HEK293 (cell line): ENCODE measurements at regions not wholly inside any gene's neighbourhood (a gene's known extent, or its start where the extent isn't known, plus 50 kb on each side); places are given as distances from the start of the nearest gene placed in this dataset.
A peak's percentile ranks its signal among the peaks of the same experiment; 100 is the strongest.

Experiments
- CTCF ChIA-PET: fragments of 350-600 bp; formaldehyde crosslinking; extraction: SDS; loops from one replicate; lab custom pipeline; 2021; ENCODE audit warnings: antibody characterized with exemption; lab: Yijun Ruan, JAX
- POLR2A ChIA-PET: fragments of 300-600 bp; formaldehyde crosslinking; extraction: SDS; loops from one replicate; lab custom pipeline; 2020; ENCODE audit warnings: antibody characterized with exemption, inconsistent platforms; lab: Yijun Ruan, JAX
- H3K27ac ChIP-seq: fragments of 200-500 bp; sonication (Bioruptor generic); 2 replicates; pipeline ENCODE4 v1.5.1; 2014; ENCODE audit warnings: low read depth, low read length, control low read depth, inconsistent platforms; ENCODE audit errors: extremely low read depth
- H3K36me3 ChIP-seq, 2 experiments: fragments of 200-500 bp in 1 of 2; sonication (Bioruptor generic) in 1 of 2; 1 replicate in 1 of 2; 2 replicates in 1 of 2; pipeline ENCODE4 v1.5.1; 2014 to 2017; ENCODE audit warnings: inconsistent platforms in 2 of 2, low read length in 2 of 2; ENCODE audit not compliant: control insufficient read depth in 2 of 2, insufficient read depth in 1 of 2
- H3K4me1 ChIP-seq: fragments of 200-500 bp; sonication (Bioruptor generic); 2 replicates; pipeline ENCODE4 v1.5.1; 2014; ENCODE audit warnings: mild to moderate bottlenecking, low read length, inconsistent platforms; ENCODE audit not compliant: control insufficient read depth, insufficient read depth
- H3K4me3 ChIP-seq: 2 replicates; pipeline ENCODE4 v1.5.1; 2011; ENCODE audit warnings: low read depth, mild to moderate bottlenecking, control low read depth, low read length, moderate library complexity
- H3K9me3 ChIP-seq: fragments of 200-500 bp; sonication (Bioruptor generic); 2 replicates; pipeline ENCODE4 v1.5.1; 2014; ENCODE audit warnings: low read depth, low read length, inconsistent platforms; ENCODE audit not compliant: control insufficient read depth, insufficient read depth
- IKZF3 ChIP-seq: fragments of 450-650 bp; IDR thresholded peaks from 2 replicates; pipeline ENCODE4 v1.5.0; 2018; ENCODE audit warnings: missing biosample characterization, mild to moderate bottlenecking, missing genetic modification characterization, moderate library complexity
- KLF7 ChIP-seq: fragments of 450-650 bp; formaldehyde crosslinking; IDR thresholded peaks from 2 replicates; pipeline ENCODE4 v1.5.1; 2016; ENCODE audit warnings: missing biosample characterization, missing genetic modification characterization, borderline replicate concordance
- REPIN1 ChIP-seq: fragments of 450-650 bp; formaldehyde crosslinking; IDR thresholded peaks from 2 replicates; pipeline ENCODE4 v1.5.1; 2017; ENCODE audit warnings: missing biosample characterization, missing genetic modification characterization, low read depth
- SCRT2 ChIP-seq: fragments of 450-650 bp; formaldehyde crosslinking; IDR thresholded peaks from 2 replicates; pipeline ENCODE4 v1.5.1; 2016; ENCODE audit warnings: missing biosample characterization, missing genetic modification characterization
- ZIC2 ChIP-seq: fragments of 450-650 bp; formaldehyde crosslinking; IDR thresholded peaks from 2 replicates; pipeline ENCODE4 v1.5.1; 2016; ENCODE audit warnings: missing biosample characterization, missing genetic modification characterization
- ZNF114 ChIP-seq: fragments of 450-650 bp; formaldehyde crosslinking; IDR thresholded peaks from 2 replicates; pipeline ENCODE4 v1.5.0; 2017; ENCODE audit warnings: missing biosample characterization, missing genetic modification characterization
- ZNF121 ChIP-seq: fragments of 450-650 bp; formaldehyde crosslinking; IDR thresholded peaks from 2 replicates; pipeline ENCODE4 v1.5.1; 2016; ENCODE audit warnings: missing biosample characterization, missing genetic modification characterization
- ZNF18 ChIP-seq: fragments of 450-650 bp; formaldehyde crosslinking; IDR thresholded peaks from 2 replicates; pipeline ENCODE4 v1.5.1; 2016; ENCODE audit warnings: missing biosample characterization, missing genetic modification characterization
- ZNF23 ChIP-seq: fragments of 450-650 bp; formaldehyde crosslinking; IDR thresholded peaks from 2 replicates; pipeline ENCODE4 v1.5.1; 2016; ENCODE audit warnings: missing biosample characterization, missing genetic modification characterization, borderline replicate concordance
- ZNF280C ChIP-seq: fragments of 450-650 bp; formaldehyde crosslinking; IDR thresholded peaks from 2 replicates; pipeline ENCODE4 v1.5.1; 2016; ENCODE audit warnings: missing biosample characterization, missing genetic modification characterization
- ZNF560 ChIP-seq: fragments of 450-650 bp; formaldehyde crosslinking; IDR thresholded peaks from 2 replicates; pipeline ENCODE4 v1.5.1; 2017; ENCODE audit warnings: missing biosample characterization, missing genetic modification characterization, borderline replicate concordance
- ZNF626 ChIP-seq: fragments of 450-650 bp; sonication (Bioruptor Pico); formaldehyde crosslinking; IDR thresholded peaks from 2 replicates; pipeline ENCODE4 v1.5.1; 2018; ENCODE audit warnings: missing biosample characterization, missing genetic modification characterization, inconsistent platforms
- TF ChIP-seq, protein P1 (sequence below): fragments of 450-650 bp; formaldehyde crosslinking; IDR thresholded peaks from 2 replicates; pipeline ENCODE4 v1.5.1; 2016; ENCODE audit warnings: missing biosample characterization, missing genetic modification characterization
- TF ChIP-seq, protein P2 (sequence below): fragments of 450-650 bp; formaldehyde crosslinking; IDR thresholded peaks from 2 replicates; pipeline ENCODE4 v1.5.1; 2016; ENCODE audit warnings: missing biosample characterization, missing genetic modification characterization

- no peak for TF ChIP-seq ZNF626 (tag by site-specific recombination)
- TF ChIP-seq ZNF560 (tag by site-specific recombination), result no peak
- TF ChIP-seq IKZF3 (tag by site-specific recombination), result no peak
- no peak for TF ChIP-seq ZNF23 (tag by site-specific recombination)
- no peak for TF ChIP-seq KLF7 (tag by site-specific recombination)
- TF ChIP-seq, protein P1, sequence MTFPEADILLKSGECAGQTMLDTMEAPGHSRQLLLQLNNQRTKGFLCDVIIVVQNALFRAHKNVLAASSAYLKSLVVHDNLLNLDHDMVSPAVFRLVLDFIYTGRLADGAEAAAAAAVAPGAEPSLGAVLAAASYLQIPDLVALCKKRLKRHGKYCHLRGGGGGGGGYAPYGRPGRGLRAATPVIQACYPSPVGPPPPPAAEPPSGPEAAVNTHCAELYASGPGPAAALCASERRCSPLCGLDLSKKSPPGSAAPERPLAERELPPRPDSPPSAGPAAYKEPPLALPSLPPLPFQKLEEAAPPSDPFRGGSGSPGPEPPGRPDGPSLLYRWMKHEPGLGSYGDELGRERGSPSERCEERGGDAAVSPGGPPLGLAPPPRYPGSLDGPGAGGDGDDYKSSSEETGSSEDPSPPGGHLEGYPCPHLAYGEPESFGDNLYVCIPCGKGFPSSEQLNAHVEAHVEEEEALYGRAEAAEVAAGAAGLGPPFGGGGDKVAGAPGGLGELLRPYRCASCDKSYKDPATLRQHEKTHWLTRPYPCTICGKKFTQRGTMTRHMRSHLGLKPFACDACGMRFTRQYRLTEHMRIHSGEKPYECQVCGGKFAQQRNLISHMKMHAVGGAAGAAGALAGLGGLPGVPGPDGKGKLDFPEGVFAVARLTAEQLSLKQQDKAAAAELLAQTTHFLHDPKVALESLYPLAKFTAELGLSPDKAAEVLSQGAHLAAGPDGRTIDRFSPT, result no peak
- TF ChIP-seq SCRT2 (tag by site-specific recombination), result no peak
Measured at GRCh38 chr1:47547753-47548573, 110.1 kb downstream of the FOXD2 start (continued).

DNA sequence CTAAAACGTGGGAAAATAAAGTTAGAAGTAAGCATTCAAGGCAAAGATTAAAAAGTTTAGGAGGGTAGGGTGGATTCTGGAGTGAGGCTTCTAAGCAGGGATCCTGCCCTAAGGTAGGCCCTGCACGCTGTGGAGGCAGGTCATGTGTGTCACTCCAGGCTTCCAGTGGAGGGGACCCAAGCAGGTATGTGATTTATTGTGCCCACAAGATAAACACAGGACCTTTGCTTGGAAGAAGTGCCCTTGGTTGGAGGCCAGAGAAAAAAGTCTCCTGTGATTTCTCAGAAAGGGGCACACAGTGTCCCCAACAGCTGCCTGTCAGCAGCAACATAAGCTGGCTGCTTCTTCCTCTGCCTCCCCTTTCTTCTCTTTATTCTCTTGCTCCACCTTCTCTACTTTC lies 110.8 kb downstream of the FOXD2 start:
- ChIA-PET CTCF (interaction anchor here (2.1 kb wide), 1 partner anchor 113 kb away, joined by 5 read pairs; no protein-coding TSS in a partner anchor), POLR2A (interaction anchor here (1.4 kb wide), 1 partner anchor 21 kb away, joined by 3 read pairs; no protein-coding TSS in a partner anchor)
- no peaks in the 10 kb centered on the region for H3K9me3 ChIP-seq
- no peak for TF ChIP-seq ZNF114 (tag by site-specific recombination)
- no peak for TF ChIP-seq ZNF280C (tag by site-specific recombination)
- TF ChIP-seq ZIC2, result 0 out of 2 replicates have a peak, but pooled peaks have one; percentile 36
- TF ChIP-seq ZNF18, result no peak
- peaks cover 7% of the 10 kb centered on the region for H3K4me1 ChIP-seq
- no peaks in the 10 kb centered on the region for H3K36me3 ChIP-seq
- H3K27ac ChIP-seq, result no peak overlapping the region
- no peak overlapping the region for H3K4me3 ChIP-seq

DNA sequence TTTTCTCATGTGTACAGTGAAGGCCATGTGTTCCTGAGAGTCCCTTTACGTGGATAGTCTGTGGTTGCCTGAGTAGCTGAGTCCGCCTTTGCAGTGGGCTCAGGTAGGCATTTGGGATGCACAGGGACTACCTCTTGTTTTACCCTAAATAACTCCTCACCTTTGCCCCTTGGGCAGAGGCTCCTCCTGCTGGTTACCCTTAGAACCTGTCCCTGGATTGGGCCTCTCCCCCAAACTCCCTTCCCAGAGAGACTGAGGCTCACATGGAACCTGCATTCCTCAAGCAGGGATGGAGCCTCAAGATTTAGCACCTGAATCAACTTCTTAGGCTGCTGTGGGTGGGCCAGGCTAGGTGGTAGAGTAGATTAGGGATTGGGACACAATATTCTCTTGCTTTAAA lies 111.7 kb downstream of the FOXD2 start:
- POLR2A ChIA-PET, result no interaction called here
- H3K36me3 ChIP-seq, result no peaks in the 10 kb centered on the region
- CTCF ChIA-PET, result no interaction called here
- no peak overlapping the region for H3K4me3 ChIP-seq
- peaks cover 7% of the 10 kb centered on the region for H3K4me1 ChIP-seq
- TF ChIP-seq, protein P2, sequence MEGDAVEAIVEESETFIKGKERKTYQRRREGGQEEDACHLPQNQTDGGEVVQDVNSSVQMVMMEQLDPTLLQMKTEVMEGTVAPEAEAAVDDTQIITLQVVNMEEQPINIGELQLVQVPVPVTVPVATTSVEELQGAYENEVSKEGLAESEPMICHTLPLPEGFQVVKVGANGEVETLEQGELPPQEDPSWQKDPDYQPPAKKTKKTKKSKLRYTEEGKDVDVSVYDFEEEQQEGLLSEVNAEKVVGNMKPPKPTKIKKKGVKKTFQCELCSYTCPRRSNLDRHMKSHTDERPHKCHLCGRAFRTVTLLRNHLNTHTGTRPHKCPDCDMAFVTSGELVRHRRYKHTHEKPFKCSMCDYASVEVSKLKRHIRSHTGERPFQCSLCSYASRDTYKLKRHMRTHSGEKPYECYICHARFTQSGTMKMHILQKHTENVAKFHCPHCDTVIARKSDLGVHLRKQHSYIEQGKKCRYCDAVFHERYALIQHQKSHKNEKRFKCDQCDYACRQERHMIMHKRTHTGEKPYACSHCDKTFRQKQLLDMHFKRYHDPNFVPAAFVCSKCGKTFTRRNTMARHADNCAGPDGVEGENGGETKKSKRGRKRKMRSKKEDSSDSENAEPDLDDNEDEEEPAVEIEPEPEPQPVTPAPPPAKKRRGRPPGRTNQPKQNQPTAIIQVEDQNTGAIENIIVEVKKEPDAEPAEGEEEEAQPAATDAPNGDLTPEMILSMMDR (tag by site-specific recombination), result peak; percentile 21; the same call in 1 of the 2 replicates
- TF ChIP-seq REPIN1 (no peak), ZNF121 (tag by site-specific recombination) (no peak)
- H3K27ac ChIP-seq, result no peak overlapping the region
- no peaks in the 10 kb centered on the region for H3K9me3 ChIP-seq
